Activated effector memory CD4-positive, alpha-beta T cell treated with anti-CD3 and anti-CD28 coated beads, Interleukin-2, amount 50 U/mL, for 16 hours (primary cell): ENCODE measurements at regions not wholly inside any gene's neighbourhood (a gene's known extent, or its start where the extent isn't known, plus 50 kb on each side); places are given as distances from the start of the nearest gene placed in this dataset.

ENCODE experiments used
- DNase-seq: peaks from one replicate; pipeline ENCODE4 v3.0.0-alpha.2; 2020

- DNase-seq, result no peak
Observed at GRCh38 chr1:194600716-194601115, 1414.3 kb upstream of the B3GALT2 start.

GRCh38 chr1:194598098-194598497 is 1411.7 kb upstream of the B3GALT2 start:
- DNase-seq, result no peak

GRCh38 chr1:194586302-194586701 is 1399.9 kb upstream of the B3GALT2 start:
- no peak for DNase-seq

GRCh38 chr1:194584052-194584451 is 1397.6 kb upstream of the B3GALT2 start:
- DNase-seq, result no peak

GRCh38 chr1:194570476-194570875 is 1384.1 kb upstream of the B3GALT2 start:
- DNase-seq, result no peak

- no peak for DNase-seq
Observed at GRCh38 chr1:194568610-194569009, 1382.2 kb upstream of the B3GALT2 start.

GRCh38 chr1:194548071-194548470 is 1361.7 kb upstream of the B3GALT2 start:
- no peak for DNase-seq

- no peak for DNase-seq
Observed at GRCh38 chr1:194544012-194544411, 1357.6 kb upstream of the B3GALT2 start.

- no peak for DNase-seq
Observed at GRCh38 chr1:194538453-194538852, 1352.0 kb upstream of the B3GALT2 start.

GRCh38 chr1:194537521-194537920 is 1351.1 kb upstream of the B3GALT2 start:
- DNase-seq, result no peak

GRCh38 chr1:194535369-194535768 is 1349.0 kb upstream of the B3GALT2 start:
- no peak for DNase-seq

- no peak for DNase-seq
Observed at GRCh38 chr1:194534784-194535183, 1348.4 kb upstream of the B3GALT2 start.

- no peak for DNase-seq
Observed at GRCh38 chr1:194533641-194534040, 1347.2 kb upstream of the B3GALT2 start.

GRCh38 chr1:194517567-194517966 is 1331.2 kb upstream of the B3GALT2 start:
- DNase-seq, result no peak

- no peak for DNase-seq
Observed at GRCh38 chr1:194515916-194516315, 1329.5 kb upstream of the B3GALT2 start.

GRCh38 chr1:194512957-194513356 is 1326.5 kb upstream of the B3GALT2 start:
- DNase-seq, result no peak

GRCh38 chr1:194512345-194512744 is 1325.9 kb upstream of the B3GALT2 start:
- no peak for DNase-seq

GRCh38 chr1:194503209-194503608 is 1316.8 kb upstream of the B3GALT2 start:
- no peak for DNase-seq

- no peak for DNase-seq
Observed at GRCh38 chr1:194495434-194495833, 1309.0 kb upstream of the B3GALT2 start.

GRCh38 chr1:194487172-194487571 is 1300.8 kb upstream of the B3GALT2 start:
- DNase-seq, result no peak

GRCh38 chr1:194485432-194485831 is 1299.0 kb upstream of the B3GALT2 start:
- DNase-seq, result no peak

- DNase-seq, result no peak
Observed at GRCh38 chr1:194478731-194479130, 1292.3 kb upstream of the B3GALT2 start.

GRCh38 chr1:194477908-194478307 is 1291.5 kb upstream of the B3GALT2 start:
- DNase-seq, result no peak

GRCh38 chr1:194476872-194477271 is 1290.5 kb upstream of the B3GALT2 start:
- DNase-seq, result no peak

- no peak for DNase-seq
Observed at GRCh38 chr1:194476351-194476750, 1289.9 kb upstream of the B3GALT2 start.

- DNase-seq, result no peak
Observed at GRCh38 chr1:194474701-194475100, 1288.3 kb upstream of the B3GALT2 start.
